Effector memory CD8-positive, alpha-beta T cell (primary cell): ENCODE measurements at regions not wholly inside any gene's neighbourhood (a gene's known extent, or its start where the extent isn't known, plus 50 kb on each side); places are given as distances from the start of the nearest gene placed in this dataset.
"Not testable (repeated sequence)": the region's sequence is repeated elsewhere in the genome, so short reads cannot be mapped to it uniquely, and the experiment has no call there.

ENCODE experiments used
- ATAC-seq: fragments of 150-1000 bp; cut with Tn5 transposase; replicated peaks from 2 replicates; pipeline ENCODE4 v1.10.0; 2021; ENCODE audit warnings: mild to moderate bottlenecking, moderate library complexity
- DNase-seq, 3 experiments: peaks; one replicate each; pipeline ENCODE4 v3.0.0; 2021
- H3K27ac Mint-ChIP-seq, 2 donors: one replicate each; pipeline ENCODE4 v1.8.0; 2022; ENCODE audit warnings: mild to moderate bottlenecking in 2 of 2, mixed read lengths in 2 of 2, moderate library complexity in 2 of 2
- H3K27me3 Mint-ChIP-seq, 2 donors: one replicate each; pipeline ENCODE4 v1.8.0; 2022; ENCODE audit warnings: mixed read lengths in 2 of 2
- H3K36me3 Mint-ChIP-seq: one replicate; pipeline ENCODE4 v1.8.0; 2022; ENCODE audit warnings: mild to moderate bottlenecking, moderate library complexity, mixed read lengths; ENCODE audit not compliant: insufficient read depth
- H3K4me1 Mint-ChIP-seq, 2 donors: one replicate each; pipeline ENCODE4 v1.8.0; 2022; ENCODE audit warnings: low read depth in 2 of 2, mixed read lengths in 2 of 2
- H3K4me3 Mint-ChIP-seq, 2 donors: one replicate each; pipeline ENCODE4 v1.8.0; 2022; ENCODE audit warnings: mild to moderate bottlenecking in 2 of 2, mixed read lengths in 2 of 2, moderate library complexity in 2 of 2
- H3K9me3 Mint-ChIP-seq, 2 donors: one replicate each; pipeline ENCODE4 v1.8.0; 2022; ENCODE audit warnings: mixed read lengths in 2 of 2

DNA sequence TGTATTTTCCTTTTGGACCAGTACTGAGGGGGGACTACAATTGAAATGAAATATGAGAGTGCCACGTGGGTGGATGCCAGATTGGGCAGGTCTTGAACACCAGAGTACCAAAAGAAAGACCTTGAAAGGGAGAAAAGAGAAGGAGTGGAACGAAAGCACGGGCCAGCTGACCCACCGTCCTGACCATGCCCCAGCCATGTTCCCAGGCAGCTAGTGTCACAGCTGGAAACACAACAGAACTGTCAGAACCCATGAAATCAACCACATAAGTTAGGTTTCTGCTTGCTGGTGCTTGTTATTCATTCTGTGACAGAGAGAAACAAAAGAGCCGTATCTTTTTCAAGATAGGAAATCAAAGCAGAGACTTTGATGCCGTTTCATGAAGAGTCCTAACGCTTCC, 268.8 kb downstream of the MEX3B start:
- DNase-seq: no peak
- Mint-ChIP-seq H3K27ac (no peak overlapping the region), H3K9me3 (no peaks in the 10 kb centered on the region), H3K4me3 (no peak overlapping the region), H3K4me1 (no peaks in the 10 kb centered on the region), H3K27me3 (peaks cover 0 to 41% of the 10 kb centered on the region in 2 donors), H3K36me3 (no peaks in the 10 kb centered on the region)
- no peak for ATAC-seq

GRCh38 chr15:81775779-81776178, 270.0 kb downstream of the MEX3B start:
- H3K27ac Mint-ChIP-seq, ATAC-seq, DNase-seq, H3K36me3 Mint-ChIP-seq, H3K4me3 Mint-ChIP-seq, H3K9me3 Mint-ChIP-seq, H3K4me1 Mint-ChIP-seq: not testable (repeated sequence)
- H3K27me3 Mint-ChIP-seq: peaks cover 0 to 31% of the 10 kb centered on the region in 2 donors

- no peaks in the 10 kb centered on the region for H3K36me3 Mint-ChIP-seq
- H3K9me3 Mint-ChIP-seq: no peaks in the 10 kb centered on the region
- no peak for ATAC-seq
- DNase-seq: no peak
- no peak overlapping the region for H3K4me3 Mint-ChIP-seq
- H3K4me1 Mint-ChIP-seq: no peaks in the 10 kb centered on the region
- no peak overlapping the region for H3K27ac Mint-ChIP-seq
- H3K27me3 Mint-ChIP-seq: peaks cover 0 to 27% of the 10 kb centered on the region in 2 donors
Measured at GRCh38 chr15:81774309-81774708, 271.5 kb downstream of the MEX3B start.

DNA sequence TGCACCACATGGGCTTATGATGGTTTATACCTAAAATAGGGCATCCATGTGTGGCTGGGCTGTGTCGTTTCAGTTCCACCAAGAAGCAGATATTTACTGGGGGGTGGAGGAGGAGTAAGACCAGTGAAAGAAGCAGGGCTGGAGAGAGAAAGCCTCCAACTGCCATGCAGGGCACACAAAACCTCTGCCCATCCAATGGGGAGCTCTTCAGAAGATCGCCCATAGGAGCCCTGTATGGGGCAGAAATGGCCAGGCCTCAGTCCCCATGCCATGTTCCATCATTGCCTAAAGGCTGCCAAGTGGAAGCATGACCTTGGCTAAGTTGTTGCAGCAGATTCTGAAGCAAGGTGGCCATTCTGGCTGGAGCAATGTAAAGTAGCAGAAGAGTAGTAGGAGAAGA, 277.0 kb downstream of the MEX3B start:
- H3K36me3 Mint-ChIP-seq: no peaks in the 10 kb centered on the region
- H3K27ac Mint-ChIP-seq: no peak overlapping the region

DNA sequence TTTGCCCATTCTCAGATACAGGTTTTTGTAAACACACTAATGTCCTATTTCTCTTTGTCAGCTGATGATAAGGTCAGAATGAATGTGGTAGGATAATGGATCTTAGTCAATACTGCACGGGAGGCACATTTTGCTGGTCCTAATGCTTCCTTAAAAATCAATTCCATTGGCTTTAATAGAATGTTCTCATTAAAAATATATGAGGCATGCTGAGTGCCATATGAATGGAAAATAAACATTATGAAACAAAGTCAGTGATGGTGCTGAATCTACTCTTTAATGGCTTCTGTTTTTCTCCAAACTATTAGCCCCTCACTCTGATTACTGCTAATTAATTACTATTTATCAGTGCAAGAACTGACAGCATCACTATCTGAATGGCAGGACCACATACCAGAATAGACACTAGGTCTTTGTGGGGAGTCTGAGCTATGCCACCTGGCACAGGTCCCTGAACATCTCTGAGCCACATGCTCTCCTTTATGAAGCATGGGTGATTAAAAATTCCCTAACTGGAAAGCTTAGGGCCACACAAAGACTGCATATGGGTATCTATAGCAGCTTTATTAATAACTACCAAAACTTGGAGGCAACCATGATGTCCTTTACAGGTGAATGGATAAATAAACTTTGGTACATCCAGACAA, 278.9 kb downstream of the MEX3B start:
- ATAC-seq (no peak), DNase-seq (no peak)
- no peaks in the 10 kb centered on the region for H3K4me1 Mint-ChIP-seq
- no peaks in the 10 kb centered on the region for H3K36me3 Mint-ChIP-seq
- H3K27me3 Mint-ChIP-seq: peaks cover 0 to 10% of the 10 kb centered on the region in 2 donors
- no peak overlapping the region for H3K27ac Mint-ChIP-seq
- H3K9me3 Mint-ChIP-seq: no peaks in the 10 kb centered on the region
- no peak overlapping the region for H3K4me3 Mint-ChIP-seq

More for the DNA sequence above, 277.0 kb downstream of the MEX3B start:
- no peak for ATAC-seq
- Mint-ChIP-seq H3K27me3 (peaks cover 0 to 10% of the 10 kb centered on the region in 2 donors), H3K9me3 (no peaks in the 10 kb centered on the region), H3K4me3 (no peak overlapping the region), H3K4me1 (no peaks in the 10 kb centered on the region)
- DNase-seq: no peak

- Mint-ChIP-seq H3K4me3 (no peak overlapping the region), H3K27me3 (peaks cover 6 to 18% of the 10 kb centered on the region in 2 donors), H3K27ac (no peak overlapping the region), H3K36me3 (no peaks in the 10 kb centered on the region), H3K4me1 (no peaks in the 10 kb centered on the region), H3K9me3 (peaks cover 0 to 2% of the 10 kb centered on the region in 2 donors)
- ATAC-seq (no peak), DNase-seq (no peak)
Measured at GRCh38 chr15:81765816-81766215, 280.0 kb downstream of the MEX3B start.

GRCh38 chr15:81763304-81763703, 282.5 kb downstream of the MEX3B start:
- peaks cover 6 to 16% of the 10 kb centered on the region in 2 donors for H3K27me3 Mint-ChIP-seq
- no peak for DNase-seq
- no peaks in the 10 kb centered on the region for H3K36me3 Mint-ChIP-seq
- ATAC-seq: no peak
- H3K27ac Mint-ChIP-seq: no peak overlapping the region
- H3K4me1 Mint-ChIP-seq: no peaks in the 10 kb centered on the region
- peaks cover 0 to 2% of the 10 kb centered on the region in 2 donors for H3K9me3 Mint-ChIP-seq
- H3K4me3 Mint-ChIP-seq: no peak overlapping the region

DNA sequence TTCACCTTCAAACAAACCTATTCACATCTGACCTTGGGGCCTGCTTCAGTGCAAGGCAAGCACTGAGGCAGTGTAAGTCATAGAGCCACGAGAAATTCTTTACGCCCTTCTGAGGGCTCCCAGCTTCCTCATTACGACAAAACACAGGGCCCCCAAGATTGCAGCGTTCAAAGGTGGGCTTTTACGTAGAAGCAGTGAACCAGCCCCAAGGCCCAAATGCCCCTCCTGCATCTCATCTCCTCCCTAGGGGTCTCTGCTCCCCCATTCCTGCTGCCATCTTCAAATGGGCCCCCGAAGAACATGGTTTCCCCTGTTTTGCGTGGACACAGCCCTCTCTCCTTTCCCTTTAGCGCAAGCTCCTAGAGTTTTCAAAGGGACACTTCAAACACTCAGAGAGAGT, 285.1 kb downstream of the MEX3B start:
- ATAC-seq (no peak), DNase-seq (no peak)
- Mint-ChIP-seq H3K4me3 (no peak overlapping the region), H3K4me1 (no peaks in the 10 kb centered on the region), H3K9me3 (peaks cover 0 to 2% of the 10 kb centered on the region in 2 donors), H3K27me3 (peaks cover 6 to 16% of the 10 kb centered on the region in 2 donors), H3K36me3 (no peaks in the 10 kb centered on the region), H3K27ac (no peak overlapping the region)

DNA sequence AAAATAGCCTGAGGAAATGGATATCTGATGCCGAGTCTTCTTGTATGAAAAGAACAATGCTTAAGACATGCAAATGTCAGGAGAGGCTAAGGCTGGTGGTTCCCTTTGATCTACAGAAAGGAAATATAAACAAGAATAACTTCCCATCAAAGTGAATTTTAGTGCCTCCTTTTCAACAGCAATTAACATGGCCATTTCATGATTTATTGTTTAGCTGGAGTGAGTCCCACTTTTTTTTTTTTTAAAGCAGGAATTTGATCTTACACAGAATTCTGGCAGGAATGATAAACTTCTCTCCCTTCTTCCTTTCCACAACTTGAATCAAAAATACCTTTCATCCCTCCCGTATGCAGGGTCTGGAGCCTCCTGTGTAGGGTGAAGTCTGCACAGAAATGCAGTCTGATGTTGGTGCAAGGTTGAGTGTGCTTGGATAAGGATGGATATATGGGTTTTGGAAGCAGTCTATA, 287.0 kb downstream of the MEX3B start:
- Mint-ChIP-seq H3K27me3 (peaks cover 6 to 16% of the 10 kb centered on the region in 2 donors), H3K4me1 (no peaks in the 10 kb centered on the region), H3K4me3 (no peak overlapping the region), H3K9me3 (peaks cover 0 to 2% of the 10 kb centered on the region in 2 donors), H3K36me3 (no peaks in the 10 kb centered on the region), H3K27ac (no peak overlapping the region)
- DNase-seq (no peak), ATAC-seq (no peak)

DNA sequence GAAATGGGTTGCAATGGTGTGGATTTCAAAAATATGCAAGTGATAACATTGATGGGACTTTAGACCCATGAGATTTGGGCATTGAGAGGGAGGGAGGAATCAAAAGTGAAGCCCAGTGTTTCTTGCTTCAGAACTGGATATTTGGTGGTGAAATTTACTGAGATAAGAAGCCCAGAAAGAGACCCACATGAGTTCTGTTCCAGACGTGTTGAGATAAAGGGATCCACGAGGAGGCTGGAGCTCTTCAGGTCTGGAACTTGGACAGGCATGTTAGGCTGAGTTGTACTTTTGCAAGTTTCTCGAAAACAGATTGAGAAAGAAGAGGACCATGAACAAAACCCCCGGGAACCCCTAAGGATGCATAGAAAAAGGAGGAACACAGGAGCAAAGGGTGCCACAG, 290.2 kb downstream of the MEX3B start:
- Mint-ChIP-seq H3K27me3 (peaks cover 0 to 13% of the 10 kb centered on the region in 2 donors), H3K4me1 (peaks cover 0 to 2% of the 10 kb centered on the region in 2 donors), H3K9me3 (no peaks in the 10 kb centered on the region), H3K27ac (no peak overlapping the region), H3K36me3 (no peaks in the 10 kb centered on the region), H3K4me3 (no peak overlapping the region)
- no peak for DNase-seq
- no peak for ATAC-seq

DNA sequence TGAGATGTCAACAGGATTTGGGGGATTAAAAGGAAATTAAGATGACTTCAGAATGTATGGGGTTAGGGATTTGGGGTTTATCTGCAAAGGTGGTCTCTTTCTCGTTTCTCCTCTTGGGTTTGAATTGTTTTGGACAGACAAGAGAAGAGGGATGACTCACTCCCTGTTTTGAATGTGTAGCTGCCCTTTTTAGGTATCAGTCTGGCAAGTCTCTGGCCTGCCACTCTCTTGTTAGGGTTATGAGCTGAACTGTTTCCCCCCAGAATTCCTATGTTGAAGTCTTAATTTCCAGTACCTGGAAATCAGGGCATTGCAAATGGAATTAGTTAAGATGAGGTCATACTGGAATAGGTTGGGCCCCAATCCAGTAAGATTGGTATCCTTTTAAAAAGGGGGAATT, 291.7 kb downstream of the MEX3B start:
- no peak overlapping the region for H3K27ac Mint-ChIP-seq
- DNase-seq (no peak), ATAC-seq (no peak)
- peaks cover 0 to 12% of the 10 kb centered on the region in 2 donors for H3K27me3 Mint-ChIP-seq
- H3K4me1 Mint-ChIP-seq: peaks cover 0 to 2% of the 10 kb centered on the region in 2 donors
- no peaks in the 10 kb centered on the region for H3K36me3 Mint-ChIP-seq
- H3K4me3 Mint-ChIP-seq: no peak overlapping the region
- H3K9me3 Mint-ChIP-seq: no peaks in the 10 kb centered on the region

- no peak for ATAC-seq
- Mint-ChIP-seq H3K27ac (no peak overlapping the region), H3K27me3 (peaks cover 0 to 18% of the 10 kb centered on the region in 2 donors), H3K36me3 (no peaks in the 10 kb centered on the region), H3K4me3 (no peak overlapping the region), H3K9me3 (no peaks in the 10 kb centered on the region), H3K4me1 (peaks cover 0 to 2% of the 10 kb centered on the region in 2 donors)
- DNase-seq: no peak
Measured at GRCh38 chr15:81752974-81753373, 292.8 kb downstream of the MEX3B start.

DNA sequence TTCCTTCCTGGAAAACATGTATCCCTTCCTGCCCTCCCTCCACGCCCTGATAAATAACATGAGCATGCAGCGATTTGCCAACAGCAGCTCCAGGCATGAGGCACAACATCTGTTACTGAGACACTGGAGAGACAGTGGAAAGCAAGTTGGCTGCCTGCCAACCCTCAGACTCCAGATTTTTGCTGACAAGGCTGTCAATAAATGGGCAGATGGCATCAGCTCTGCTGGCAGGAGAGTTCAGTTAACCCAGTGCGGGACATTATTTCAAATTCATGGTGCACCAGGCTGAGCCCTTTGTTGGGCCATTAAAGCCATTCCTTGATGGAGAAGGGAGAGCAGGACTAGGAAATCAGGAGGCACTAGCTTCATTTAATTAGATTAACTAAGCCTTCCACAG, 293.3 kb downstream of the MEX3B start:
- H3K27ac Mint-ChIP-seq: no peak overlapping the region
- no peaks in the 10 kb centered on the region for H3K36me3 Mint-ChIP-seq
- H3K27me3 Mint-ChIP-seq: peaks cover 0 to 22% of the 10 kb centered on the region in 2 donors
- peaks cover 0 to 2% of the 10 kb centered on the region in 2 donors for H3K4me1 Mint-ChIP-seq
- H3K4me3 Mint-ChIP-seq: no peak overlapping the region
- ATAC-seq: no peak
- H3K9me3 Mint-ChIP-seq: no peaks in the 10 kb centered on the region
- no peak for DNase-seq

DNA sequence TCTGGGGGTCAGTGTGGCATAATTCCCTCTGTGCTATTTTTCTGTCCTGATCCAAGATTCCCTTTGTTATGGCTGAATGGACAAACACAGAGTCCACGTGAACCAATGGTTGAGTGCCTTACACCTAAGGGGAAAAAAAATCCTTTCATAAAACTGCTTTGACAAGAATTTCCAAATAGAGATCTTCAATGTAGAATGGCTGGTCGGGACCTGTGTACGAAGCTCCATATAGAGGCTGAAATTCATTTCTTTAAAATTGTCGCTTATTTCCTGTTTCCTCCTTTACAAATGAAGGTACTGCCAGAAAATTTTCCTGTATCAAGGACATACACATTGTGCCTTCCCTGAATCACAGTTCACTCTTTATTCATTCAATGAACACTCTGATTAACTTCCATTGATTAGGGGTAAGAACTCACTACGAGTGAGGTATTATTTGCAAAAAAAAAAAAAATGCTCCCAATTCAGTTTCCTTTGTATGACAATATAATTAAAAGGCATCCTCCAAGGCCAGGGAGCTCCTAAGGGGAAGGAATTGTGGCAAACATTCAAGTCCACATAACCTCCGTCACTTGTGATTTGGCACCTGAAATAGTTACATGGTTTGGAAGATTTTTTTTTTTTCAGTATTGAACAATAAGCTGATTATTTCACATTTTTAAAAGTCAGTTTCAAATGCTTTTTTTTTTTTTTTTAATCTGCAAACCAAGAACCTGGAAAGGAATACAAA, 293.8 kb downstream of the MEX3B start:
- no peak overlapping the region for H3K4me3 Mint-ChIP-seq
- no peak overlapping the region for H3K27ac Mint-ChIP-seq
- peaks cover 0 to 2% of the 10 kb centered on the region in 2 donors for H3K4me1 Mint-ChIP-seq
- DNase-seq: no peak
- no peaks in the 10 kb centered on the region for H3K9me3 Mint-ChIP-seq
- H3K36me3 Mint-ChIP-seq: no peaks in the 10 kb centered on the region
- H3K27me3 Mint-ChIP-seq: peaks cover 0 to 27% of the 10 kb centered on the region in 2 donors
- no peak for ATAC-seq
